ENCODE measurements at regions not wholly inside any gene's neighbourhood (a gene's known extent, or its start where the extent isn't known, plus 50 kb on each side); places are given as distances from the start of the nearest gene placed in this dataset.

DNA sequence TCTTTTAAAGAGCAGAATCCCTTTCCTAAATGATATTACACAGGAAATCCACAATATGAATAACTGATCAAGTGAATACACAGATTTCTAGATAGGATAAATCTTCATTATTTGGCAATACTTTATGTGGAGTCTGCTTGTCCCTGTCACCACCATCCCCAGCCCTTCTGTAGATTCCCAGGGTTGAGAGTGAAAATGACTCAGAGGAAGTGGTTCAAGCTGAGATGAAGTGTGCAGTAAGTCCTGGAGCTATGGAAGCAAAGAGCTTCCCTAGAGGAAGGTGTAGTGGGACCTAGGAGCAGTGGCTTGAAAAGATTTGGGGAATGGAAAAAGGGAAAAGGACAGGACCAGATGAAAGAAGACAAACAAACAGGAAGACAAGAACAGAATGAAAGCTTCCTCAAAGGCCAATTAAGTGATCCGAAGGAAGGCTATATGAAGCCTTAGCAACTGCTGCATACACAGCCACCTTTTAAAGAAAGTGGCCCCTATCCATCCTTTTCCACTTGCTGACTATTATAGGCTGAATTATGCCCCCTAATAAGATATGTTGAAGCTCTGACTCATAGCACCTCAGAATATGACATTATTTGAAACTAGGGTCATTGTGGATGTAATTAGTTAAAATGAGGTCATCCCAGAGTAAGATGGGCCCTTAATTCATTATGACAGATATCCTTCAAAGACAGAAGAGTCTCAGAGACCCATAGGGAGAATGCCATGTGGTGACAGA, 96.5 kb upstream of the CAMK1G start:
- TF ChIP-seq, protein P1, sequence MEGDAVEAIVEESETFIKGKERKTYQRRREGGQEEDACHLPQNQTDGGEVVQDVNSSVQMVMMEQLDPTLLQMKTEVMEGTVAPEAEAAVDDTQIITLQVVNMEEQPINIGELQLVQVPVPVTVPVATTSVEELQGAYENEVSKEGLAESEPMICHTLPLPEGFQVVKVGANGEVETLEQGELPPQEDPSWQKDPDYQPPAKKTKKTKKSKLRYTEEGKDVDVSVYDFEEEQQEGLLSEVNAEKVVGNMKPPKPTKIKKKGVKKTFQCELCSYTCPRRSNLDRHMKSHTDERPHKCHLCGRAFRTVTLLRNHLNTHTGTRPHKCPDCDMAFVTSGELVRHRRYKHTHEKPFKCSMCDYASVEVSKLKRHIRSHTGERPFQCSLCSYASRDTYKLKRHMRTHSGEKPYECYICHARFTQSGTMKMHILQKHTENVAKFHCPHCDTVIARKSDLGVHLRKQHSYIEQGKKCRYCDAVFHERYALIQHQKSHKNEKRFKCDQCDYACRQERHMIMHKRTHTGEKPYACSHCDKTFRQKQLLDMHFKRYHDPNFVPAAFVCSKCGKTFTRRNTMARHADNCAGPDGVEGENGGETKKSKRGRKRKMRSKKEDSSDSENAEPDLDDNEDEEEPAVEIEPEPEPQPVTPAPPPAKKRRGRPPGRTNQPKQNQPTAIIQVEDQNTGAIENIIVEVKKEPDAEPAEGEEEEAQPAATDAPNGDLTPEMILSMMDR (IDR thresholded peaks at IDR 0.05), result no peak
- no peak for TF ChIP-seq POLR2AphosphoS5 (IDR thresholded peaks at IDR 0.05; ENCODE audit: low read depth, low read length)
